ENCODE measurements at regions not wholly inside any gene's neighbourhood (a gene's known extent, or its start where the extent isn't known, plus 50 kb on each side); places are given as distances from the start of the nearest gene placed in this dataset.

DNA sequence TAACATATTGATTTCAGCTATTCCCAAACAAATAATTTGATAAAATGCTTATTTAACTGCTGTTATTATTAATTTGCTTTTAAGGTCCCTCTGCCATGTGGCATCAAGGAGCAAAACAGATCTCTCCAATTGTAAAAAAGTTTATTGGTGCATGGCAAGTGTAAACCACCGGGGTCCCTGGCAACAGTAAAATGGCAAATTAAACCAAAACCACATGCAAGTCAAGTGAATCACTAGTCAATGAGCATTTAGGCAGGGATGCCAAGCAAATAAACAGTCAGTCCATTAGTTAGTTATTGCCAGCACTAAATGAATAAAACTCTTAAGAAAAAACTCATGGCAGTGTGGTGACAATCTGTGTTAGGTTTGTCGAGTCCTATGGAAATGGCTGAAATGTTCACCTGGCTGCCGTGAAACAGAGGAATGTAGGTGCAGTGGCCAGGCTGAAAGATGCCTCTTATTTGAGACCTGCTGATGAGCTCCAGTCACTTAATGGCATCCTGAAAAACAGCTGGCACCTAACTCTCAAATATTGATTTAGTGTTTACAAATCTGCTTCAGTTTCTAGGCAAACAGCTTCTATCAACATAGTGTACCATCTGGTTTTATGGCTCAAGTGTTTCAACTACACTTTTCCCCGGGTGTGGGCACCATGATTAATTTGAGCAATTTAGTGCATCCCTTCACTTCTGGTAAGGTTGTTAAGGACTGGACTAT, 296.5 kb upstream of the ITGA1 start:
- Mint-ChIP-seq H3K4me1 (no peaks in the 10 kb centered on the region), H3K27ac (no peak overlapping the region), H3K4me3 (no peak overlapping the region), H3K27me3 (peaks cover 7% of the 10 kb centered on the region), H3K9me3 (no peaks in the 10 kb centered on the region), H3K36me3 (no peaks in the 10 kb centered on the region)
- ATAC-seq (ENCODE audit: low read depth) (no peak), DNase-seq (no peak)
- POLR2A ChIA-PET = no interaction called here

DNA sequence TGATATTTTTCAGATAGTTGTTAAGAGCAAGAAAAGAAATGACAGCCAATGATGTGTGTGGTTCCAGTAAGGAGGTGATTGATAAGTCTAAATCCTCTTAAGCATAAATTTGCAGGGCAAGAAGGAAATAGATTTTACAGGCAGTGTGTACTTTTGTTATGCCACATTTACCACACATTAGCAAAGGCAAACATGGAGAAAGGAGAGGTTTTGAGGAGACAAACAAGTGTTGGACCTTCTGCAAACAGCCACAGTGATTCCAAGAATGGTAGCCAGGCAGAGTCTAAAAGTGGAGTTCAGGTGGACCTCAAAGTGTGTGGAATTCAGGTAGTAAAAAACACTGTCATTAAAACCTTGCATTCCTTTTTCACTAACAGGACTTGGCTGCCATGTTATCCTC, 295.9 kb upstream of the ITGA1 start:
- H3K27ac Mint-ChIP-seq = no peak overlapping the region
- peaks cover 7% of the 10 kb centered on the region for H3K27me3 Mint-ChIP-seq
- H3K4me1 Mint-ChIP-seq = no peaks in the 10 kb centered on the region
- POLR2A ChIA-PET = no interaction called here
- no peak for ATAC-seq (ENCODE audit: low read depth)
- no peaks in the 10 kb centered on the region for H3K9me3 Mint-ChIP-seq
- H3K4me3 Mint-ChIP-seq = no peak overlapping the region
- no peaks in the 10 kb centered on the region for H3K36me3 Mint-ChIP-seq
- no peak for DNase-seq

DNA sequence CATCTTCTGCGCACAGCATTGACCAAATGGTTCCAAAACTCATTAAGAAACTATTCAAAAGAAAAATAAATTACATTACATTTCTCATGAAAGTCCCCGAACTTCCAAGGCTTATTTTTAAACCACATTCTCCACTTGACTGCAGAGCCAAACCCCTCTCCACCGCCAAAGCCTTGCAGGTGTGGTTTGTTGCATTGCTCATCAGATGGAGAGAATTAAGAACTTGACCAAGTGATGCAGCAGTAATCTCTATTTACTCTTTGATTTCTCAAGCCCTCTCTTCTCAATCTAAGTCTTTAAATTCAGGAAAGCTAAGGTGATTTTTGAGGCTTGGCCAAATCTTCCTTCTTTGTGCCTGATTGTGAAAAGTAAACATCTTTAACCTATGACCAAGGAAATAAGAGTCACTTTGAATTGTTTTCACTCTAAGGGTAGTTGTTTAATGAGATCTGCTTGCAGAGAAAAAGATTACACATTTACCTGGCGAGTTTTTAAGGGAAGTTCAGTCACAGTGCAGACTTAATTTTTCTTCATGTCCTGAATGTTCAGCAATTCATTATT, 290.5 kb upstream of the ITGA1 start:
- POLR2A ChIA-PET = no interaction called here
- Mint-ChIP-seq H3K36me3 (no peaks in the 10 kb centered on the region), H3K9me3 (no peaks in the 10 kb centered on the region), H3K27ac (no peak overlapping the region), H3K27me3 (peaks cover 11% of the 10 kb centered on the region), H3K4me3 (no peak overlapping the region), H3K4me1 (peaks cover 4% of the 10 kb centered on the region)
- no peak for DNase-seq
- no peak for ATAC-seq (ENCODE audit: low read depth)

DNA sequence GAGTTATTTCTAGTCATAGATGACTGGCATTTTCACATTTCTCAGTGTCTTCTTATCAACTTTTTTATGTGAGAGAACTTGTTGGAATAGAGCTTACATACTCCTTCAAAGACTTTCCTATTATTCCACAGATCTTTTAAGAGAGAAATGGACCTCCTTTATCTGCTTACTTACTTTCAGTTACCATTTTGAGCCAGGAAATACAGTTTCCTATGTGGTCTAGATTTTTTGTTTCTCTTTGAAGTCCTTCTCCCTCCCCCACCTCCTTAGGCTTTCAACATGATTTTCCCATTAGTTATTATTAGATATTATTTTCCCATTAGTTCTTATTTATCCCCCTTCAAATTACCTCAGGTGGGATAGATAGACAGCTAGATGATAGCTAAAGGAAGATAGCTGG, 289.1 kb upstream of the ITGA1 start:
- Mint-ChIP-seq H3K4me3 (no peak overlapping the region), H3K27me3 (peaks cover 13% of the 10 kb centered on the region), H3K4me1 (peaks cover 4% of the 10 kb centered on the region), H3K27ac (no peak overlapping the region), H3K9me3 (no peaks in the 10 kb centered on the region), H3K36me3 (no peaks in the 10 kb centered on the region)
- no peak for DNase-seq
- POLR2A ChIA-PET = no interaction called here
- ATAC-seq (ENCODE audit: low read depth) = no peak

DNA sequence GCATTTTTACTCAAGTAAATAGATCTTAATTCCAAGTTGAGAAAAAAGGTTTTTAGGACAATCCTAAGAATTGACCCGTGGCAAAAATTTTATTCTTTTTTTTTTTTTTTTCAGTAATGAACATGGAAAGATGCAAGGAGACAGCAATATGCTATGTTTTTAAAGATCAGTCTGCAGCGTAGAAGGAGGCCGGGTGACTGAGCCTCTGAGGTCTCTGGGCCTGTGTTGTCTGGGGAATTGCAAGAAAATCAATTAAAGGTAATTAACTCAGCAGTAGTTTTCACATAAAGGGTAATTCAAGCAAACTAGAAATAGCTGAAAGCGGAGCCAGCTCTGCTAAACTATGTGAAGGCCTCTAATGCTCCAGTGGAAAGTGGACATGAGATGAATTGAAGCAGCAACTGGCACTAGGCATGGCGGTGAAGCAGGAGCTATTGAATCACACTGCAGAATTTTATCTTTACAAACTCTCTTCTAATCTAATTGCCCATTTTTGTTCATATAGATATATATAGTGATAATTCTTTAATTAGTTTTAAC, 285.2 kb upstream of the ITGA1 start:
- Mint-ChIP-seq H3K27me3 (peaks cover 30% of the 10 kb centered on the region), H3K4me3 (no peak overlapping the region), H3K4me1 (peaks cover 11% of the 10 kb centered on the region), H3K36me3 (no peaks in the 10 kb centered on the region), H3K27ac (no peak overlapping the region), H3K9me3 (no peaks in the 10 kb centered on the region)
- ATAC-seq (ENCODE audit: low read depth) = no peak
- no peak for DNase-seq
- POLR2A ChIA-PET = no interaction called here

DNA sequence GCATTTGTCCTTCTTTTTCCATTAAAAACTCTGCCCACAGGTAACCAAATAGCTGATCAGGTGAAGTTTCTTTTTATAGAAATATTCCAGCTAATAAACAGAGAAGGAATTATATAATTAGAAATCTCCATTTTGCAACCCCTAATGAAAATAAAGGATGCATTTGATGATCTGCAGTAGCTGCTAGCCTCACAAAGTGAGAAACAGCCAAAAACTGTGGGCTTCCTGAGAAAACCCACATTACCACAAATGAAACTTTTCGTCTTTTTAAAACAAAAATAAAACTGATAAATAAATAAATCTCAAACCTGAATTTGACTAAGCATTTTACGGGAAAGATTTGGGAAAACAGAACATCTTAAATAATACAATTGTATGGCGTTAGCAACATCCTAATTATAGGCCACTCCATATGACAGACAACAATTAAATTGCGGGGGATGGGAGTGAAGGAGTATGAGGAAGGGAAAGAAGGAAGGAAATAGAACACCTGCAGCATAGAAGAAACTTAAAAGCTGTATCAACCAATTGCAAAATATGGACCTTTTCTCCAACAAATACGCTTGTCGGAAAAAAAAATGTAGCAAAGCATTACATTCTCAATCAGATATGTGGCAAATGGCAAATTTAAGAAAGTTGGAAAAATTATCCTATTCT, 283.0 kb upstream of the ITGA1 start:
- Mint-ChIP-seq H3K27me3 (peaks cover 33% of the 10 kb centered on the region), H3K4me3 (peak overlapping the region; percentile 66), H3K36me3 (no peaks in the 10 kb centered on the region), H3K4me1 (peaks cover 7% of the 10 kb centered on the region), H3K9me3 (no peaks in the 10 kb centered on the region), H3K27ac (no peak overlapping the region)
- DNase-seq (no peak), ATAC-seq (ENCODE audit: low read depth) (no peak)
- POLR2A ChIA-PET = no interaction called here

DNA sequence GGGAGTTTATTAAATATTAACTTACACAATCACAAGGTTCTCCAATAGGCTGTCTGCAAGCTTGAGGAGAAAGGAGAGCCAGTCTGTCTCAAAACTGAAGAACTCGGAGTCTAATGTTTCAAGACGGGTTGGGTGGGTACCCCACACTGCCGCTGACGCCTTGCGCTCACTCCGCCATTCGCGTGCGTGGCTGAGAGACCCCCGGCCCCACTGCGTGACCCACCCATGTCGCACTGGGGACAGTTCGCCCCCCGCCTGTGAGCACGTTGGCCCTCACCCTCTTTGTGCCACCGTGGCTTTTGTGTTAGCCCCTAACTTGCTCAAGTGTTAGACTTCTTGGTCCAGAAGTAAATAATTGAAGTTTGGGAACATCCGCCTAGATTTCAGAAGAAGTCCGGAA, 270.0 kb upstream of the ITGA1 start:
- Mint-ChIP-seq H3K9me3 (peaks cover 3% of the 10 kb centered on the region), H3K4me1 (peaks cover 2% of the 10 kb centered on the region), H3K4me3 (no peak overlapping the region), H3K27ac (no peak overlapping the region), H3K27me3 (peaks cover 6% of the 10 kb centered on the region), H3K36me3 (no peaks in the 10 kb centered on the region)
- DNase-seq (no peak), ATAC-seq (ENCODE audit: low read depth) (no peak)
- POLR2A ChIA-PET = no interaction called here

DNA sequence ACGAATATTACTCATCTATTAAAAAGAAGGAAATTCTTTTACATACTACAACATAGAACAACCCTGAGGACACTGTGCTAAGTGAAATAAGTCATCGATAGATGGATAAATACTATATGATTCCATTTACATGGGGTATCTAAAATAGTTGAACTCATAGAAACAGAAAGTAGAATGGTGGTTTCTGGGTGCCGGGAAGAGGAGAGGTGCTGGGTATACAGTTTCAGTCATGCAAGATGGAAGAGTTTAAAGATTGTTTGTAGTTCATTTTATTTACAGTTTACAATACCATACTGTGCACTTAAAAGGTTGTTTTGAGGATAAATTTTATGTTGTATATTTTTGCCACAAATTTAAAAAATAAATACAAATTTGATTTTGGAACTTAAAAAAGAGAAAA, 267.5 kb upstream of the ITGA1 start:
- H3K9me3 Mint-ChIP-seq = peaks cover 3% of the 10 kb centered on the region
- H3K4me1 Mint-ChIP-seq = peaks cover 2% of the 10 kb centered on the region

DNA sequence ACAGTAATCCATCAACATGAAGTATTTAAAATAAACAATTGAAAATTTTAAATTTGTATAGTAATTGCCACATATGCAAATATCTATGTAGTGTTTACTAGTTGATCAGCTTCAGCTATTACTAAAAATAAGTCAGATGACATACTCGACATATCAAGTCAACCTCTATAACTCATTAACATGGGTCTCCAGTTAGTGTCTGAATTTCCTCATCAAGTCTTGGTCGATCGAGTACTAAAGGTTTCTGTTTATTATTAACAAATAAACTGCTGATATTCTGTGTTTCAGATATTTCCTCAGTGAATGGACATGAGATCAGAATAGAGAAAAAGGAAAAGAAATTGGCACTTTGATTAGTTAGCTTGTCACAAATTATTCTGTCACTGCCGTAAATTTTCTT, 266.5 kb upstream of the ITGA1 start:
- DNase-seq = no peak
- Mint-ChIP-seq H3K4me1 (peaks cover 2% of the 10 kb centered on the region), H3K4me3 (no peak overlapping the region), H3K27me3 (no peaks in the 10 kb centered on the region), H3K9me3 (no peaks in the 10 kb centered on the region), H3K27ac (no peak overlapping the region), H3K36me3 (no peaks in the 10 kb centered on the region)
- POLR2A ChIA-PET = no interaction called here
- no peak for ATAC-seq (ENCODE audit: low read depth)

More for the DNA sequence above, 267.5 kb upstream of the ITGA1 start:
- Mint-ChIP-seq H3K36me3 (no peaks in the 10 kb centered on the region), H3K27ac (no peak overlapping the region), H3K27me3 (no peaks in the 10 kb centered on the region), H3K4me3 (no peak overlapping the region)
- DNase-seq (no peak), ATAC-seq (ENCODE audit: low read depth) (no peak)
- POLR2A ChIA-PET = no interaction called here

DNA sequence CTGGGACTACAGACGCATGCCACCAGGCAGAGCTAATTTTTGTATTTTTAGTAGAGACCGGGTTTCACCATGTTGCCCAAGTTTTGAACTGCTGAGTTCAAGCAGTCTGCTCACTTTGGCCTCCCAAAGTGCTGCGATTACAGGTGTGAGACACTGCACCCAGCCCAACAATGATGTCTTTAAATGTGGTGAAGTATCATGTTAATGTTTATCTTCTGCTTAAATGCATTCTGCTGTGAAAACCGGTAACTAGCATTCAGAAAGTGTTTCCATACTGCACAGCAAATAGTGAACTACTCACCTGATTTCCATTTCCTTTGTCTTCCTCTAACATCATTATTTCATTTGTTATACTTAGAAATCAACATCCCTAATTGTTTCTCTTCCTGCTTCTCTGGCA, 264.0 kb upstream of the ITGA1 start:
- Mint-ChIP-seq H3K4me3 (no peak overlapping the region), H3K4me1 (peaks cover 2% of the 10 kb centered on the region), H3K27me3 (no peaks in the 10 kb centered on the region), H3K36me3 (no peaks in the 10 kb centered on the region), H3K9me3 (no peaks in the 10 kb centered on the region), H3K27ac (no peak overlapping the region)
- no peak for ATAC-seq (ENCODE audit: low read depth)
- POLR2A ChIA-PET = no interaction called here
- no peak for DNase-seq

DNA sequence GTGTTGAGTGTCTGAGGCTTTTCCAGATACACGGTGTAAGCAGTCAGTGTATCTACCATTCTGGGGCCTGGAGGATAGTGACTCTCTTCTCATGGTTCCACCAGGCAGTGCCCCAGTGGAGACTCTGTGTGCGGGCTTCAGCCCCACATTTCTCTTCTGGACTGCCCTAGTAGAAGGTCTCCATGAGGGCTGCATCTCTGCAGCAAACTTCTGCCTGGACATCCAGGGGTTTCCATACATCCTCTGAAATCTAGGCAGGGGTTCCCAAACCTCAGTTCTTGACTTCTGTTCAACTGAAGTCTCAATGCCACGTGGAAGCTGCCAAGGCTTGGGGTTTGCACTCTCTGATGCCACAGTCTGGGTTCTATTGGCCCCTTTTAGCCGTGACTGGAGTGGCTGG, 256.6 kb upstream of the ITGA1 start:
- H3K4me1 Mint-ChIP-seq = no peaks in the 10 kb centered on the region
- no peaks in the 10 kb centered on the region for H3K36me3 Mint-ChIP-seq
- H3K4me3 Mint-ChIP-seq = no peak overlapping the region
- ATAC-seq (ENCODE audit: low read depth) = no peak
- H3K27me3 Mint-ChIP-seq = no peaks in the 10 kb centered on the region
- H3K27ac Mint-ChIP-seq = no peak overlapping the region
- peaks cover 6% of the 10 kb centered on the region for H3K9me3 Mint-ChIP-seq
- POLR2A ChIA-PET = no interaction called here
- no peak for DNase-seq

DNA sequence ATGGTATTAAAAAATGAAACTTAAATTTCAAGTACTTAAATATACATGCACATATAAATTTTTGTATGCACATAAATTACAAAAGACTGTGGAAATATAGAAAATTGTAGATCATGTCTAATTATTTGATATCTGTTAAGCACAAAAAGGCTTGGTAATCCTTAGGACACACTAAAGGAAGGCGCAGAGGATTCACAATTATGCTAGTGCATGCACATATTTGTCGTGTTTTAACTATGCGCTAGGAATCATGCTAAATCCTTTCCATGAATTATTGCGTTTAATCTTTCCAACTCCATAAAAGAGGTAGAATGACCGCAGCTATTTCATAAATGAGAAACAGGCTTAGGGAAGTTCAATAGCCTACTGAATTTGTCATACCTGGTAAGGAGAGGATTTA, 244.1 kb upstream of the ITGA1 start:
- H3K4me1 Mint-ChIP-seq = no peaks in the 10 kb centered on the region

DNA sequence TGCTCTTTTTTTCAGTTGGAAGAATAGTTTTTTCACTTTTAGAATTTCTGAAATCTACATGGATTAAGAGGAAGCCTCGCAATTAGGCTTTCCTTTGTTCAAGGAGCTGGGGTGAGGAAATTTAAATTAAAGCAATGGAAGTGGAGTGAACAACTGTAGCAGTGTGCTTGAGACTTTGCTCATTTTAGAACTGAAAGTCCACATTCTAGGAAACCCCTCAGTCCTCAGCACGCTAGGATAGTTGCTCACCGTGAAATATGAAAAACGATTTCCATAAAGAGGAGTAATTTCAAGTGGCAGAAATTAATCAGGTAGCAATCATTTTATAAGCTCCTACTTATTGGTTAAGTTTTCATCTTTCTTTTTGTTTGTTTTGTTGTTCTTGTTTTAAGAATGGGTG, 243.0 kb upstream of the ITGA1 start:
- no peaks in the 10 kb centered on the region for H3K4me1 Mint-ChIP-seq
- POLR2A ChIA-PET = no interaction called here
- DNase-seq (no peak), ATAC-seq (ENCODE audit: low read depth) (no peak)
- no peak overlapping the region for H3K27ac Mint-ChIP-seq
- no peak overlapping the region for H3K4me3 Mint-ChIP-seq
- H3K36me3 Mint-ChIP-seq = no peaks in the 10 kb centered on the region
- H3K27me3 Mint-ChIP-seq = no peaks in the 10 kb centered on the region
- H3K9me3 Mint-ChIP-seq = no peaks in the 10 kb centered on the region

More for the DNA sequence above, 244.1 kb upstream of the ITGA1 start:
- Mint-ChIP-seq H3K27ac (no peak overlapping the region), H3K4me3 (no peak overlapping the region), H3K9me3 (peaks cover 1% of the 10 kb centered on the region), H3K36me3 (no peaks in the 10 kb centered on the region), H3K27me3 (no peaks in the 10 kb centered on the region)
- POLR2A ChIA-PET = no interaction called here
- ATAC-seq (ENCODE audit: low read depth) = no peak
- DNase-seq = no peak

DNA sequence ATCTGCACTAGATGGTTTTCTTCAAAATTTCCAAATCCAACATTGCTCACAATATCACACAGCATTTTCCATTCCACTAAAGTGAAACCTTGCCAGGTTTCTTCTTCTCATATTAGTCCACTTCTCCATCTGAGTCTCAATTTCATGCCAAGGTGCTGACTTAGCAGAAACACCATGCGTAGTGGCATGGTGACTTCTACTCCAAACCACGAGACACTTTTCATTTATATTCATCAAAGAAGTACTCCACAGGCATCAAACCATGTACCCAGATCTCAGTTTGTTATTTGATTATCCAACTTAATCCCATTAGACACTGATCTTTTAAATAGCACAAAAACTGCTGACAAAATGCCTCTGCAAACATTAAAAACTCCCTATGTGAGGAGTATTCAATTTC, 233.4 kb upstream of the ITGA1 start:
- H3K36me3 Mint-ChIP-seq = no peaks in the 10 kb centered on the region
- POLR2A ChIA-PET = no interaction called here
- DNase-seq = no peak
- H3K4me3 Mint-ChIP-seq = no peak overlapping the region
- peaks cover 10% of the 10 kb centered on the region for H3K27me3 Mint-ChIP-seq
- H3K27ac Mint-ChIP-seq = no peak overlapping the region
- H3K9me3 Mint-ChIP-seq = no peaks in the 10 kb centered on the region
- H3K4me1 Mint-ChIP-seq = no peaks in the 10 kb centered on the region
- no peak for ATAC-seq (ENCODE audit: low read depth)
